GM12873 (cell line): ENCODE measurements at regions not wholly inside any gene's neighbourhood (a gene's known extent, or its start where the extent isn't known, plus 50 kb on each side); places are given as distances from the start of the nearest gene placed in this dataset.

Experiments
- CTCF ChIP-seq: IDR thresholded peaks from 2 replicates; pipeline ENCODE4 v1.5.1; 2012; ENCODE audit warnings: low read depth, mild to moderate bottlenecking, moderate library complexity, low read length, control low read depth; ENCODE audit not compliant: insufficient read depth; ENCODE audit errors: missing control alignments

GRCh38 chr14:30251017-30251416 is 307.9 kb upstream of the G2E3 start:
- TF ChIP-seq CTCF: no peak

GRCh38 chr14:30251557-30252100 is 307.3 kb upstream of the G2E3 start:
- no peak for TF ChIP-seq CTCF

- no peak for TF ChIP-seq CTCF
Observed at GRCh38 chr14:30252151-30252550, 306.8 kb upstream of the G2E3 start.

GRCh38 chr14:30252783-30253674 is 305.9 kb upstream of the G2E3 start:
- no peak for TF ChIP-seq CTCF

GRCh38 chr14:30256627-30257026 is 302.3 kb upstream of the G2E3 start:
- no peak for TF ChIP-seq CTCF

GRCh38 chr14:30257946-30258661 is 300.9 kb upstream of the G2E3 start:
- no peak for TF ChIP-seq CTCF
